ENCODE measurements at regions not wholly inside any gene's neighbourhood (a gene's known extent, or its start where the extent isn't known, plus 50 kb on each side); places are given as distances from the start of the nearest gene placed in this dataset.

- Histone ChIP-seq H3K4me3 (no peak overlapping the region), H3K36me3 (no peaks in the 10 kb centered on the region), H3K9me3 (no peaks in the 10 kb centered on the region), H3K27me3 (no peaks in the 10 kb centered on the region), H3K4me1 (no peaks in the 10 kb centered on the region), H3K27ac (no peak overlapping the region)
- no peak for DNase-seq
- intact Hi-C loops (cut with DNase I), result no loop called here
- 86 to 89% methylated on average over 2 of the region's 2 CpGs for WGBS, 2 donors
- no peak for TF ChIP-seq CTCF (IDR thresholded peaks at IDR 0.05)
- no peak for TF ChIP-seq POLR2A (IDR thresholded peaks at IDR 0.05)
These were observed 715.2 kb upstream of the MARCKS start for GRCh38 chr6:113141901-113142300.

- intact Hi-C loops (cut with DNase I), result no loop called here
- Histone ChIP-seq H3K36me3 (no peaks in the 10 kb centered on the region), H3K27ac (no peak overlapping the region), H3K9me3 (no peaks in the 10 kb centered on the region), H3K4me1 (no peaks in the 10 kb centered on the region), H3K4me3 (no peak overlapping the region), H3K27me3 (no peaks in the 10 kb centered on the region)
- DNase-seq, result no peak
- TF ChIP-seq POLR2A (IDR thresholded peaks at IDR 0.05) (no peak), CTCF (IDR thresholded peaks at IDR 0.05) (no peak)
- 81 to 83% methylated on average over 5 of the region's 5 CpGs for WGBS, 2 donors
These were observed 714.4 kb upstream of the MARCKS start for GRCh38 chr6:113142671-113143174.

GRCh38 chr6:113143206-113143605 is 713.9 kb upstream of the MARCKS start:
- Histone ChIP-seq H3K36me3 (no peaks in the 10 kb centered on the region), H3K4me3 (no peak overlapping the region), H3K9me3 (no peaks in the 10 kb centered on the region), H3K27ac (no peak overlapping the region), H3K27me3 (no peaks in the 10 kb centered on the region), H3K4me1 (no peaks in the 10 kb centered on the region)
- WGBS, 2 donors, result 98% methylated on average over 3 of the region's 3 CpGs
- no peak for DNase-seq
- intact Hi-C loops (cut with DNase I), result no loop called here
- TF ChIP-seq CTCF (IDR thresholded peaks at IDR 0.05), result no peak
- no peak for TF ChIP-seq POLR2A (IDR thresholded peaks at IDR 0.05)

- no peak for TF ChIP-seq POLR2A (IDR thresholded peaks at IDR 0.05)
- TF ChIP-seq CTCF (IDR thresholded peaks at IDR 0.05), result no peak
- DNase-seq, result no peak
- Histone ChIP-seq H3K4me1 (no peaks in the 10 kb centered on the region), H3K4me3 (no peak overlapping the region), H3K27me3 (no peaks in the 10 kb centered on the region), H3K36me3 (no peaks in the 10 kb centered on the region), H3K9me3 (no peaks in the 10 kb centered on the region), H3K27ac (no peak overlapping the region)
- 59 to 66% methylated on average over 3 of the region's 3 CpGs for WGBS, 2 donors
- intact Hi-C loops (cut with DNase I), result no loop called here
These were observed 713.0 kb upstream of the MARCKS start for GRCh38 chr6:113144117-113144516.

- no peak overlapping the region for H3K4me3 ChIP-seq
- no peak for TF ChIP-seq POLR2A (IDR thresholded peaks at IDR 0.05)
- no peak for TF ChIP-seq CTCF (IDR thresholded peaks at IDR 0.05)
- 85 to 88% methylated on average over 1 of the region's 1 CpG for WGBS, 2 donors
- H3K36me3 ChIP-seq, result no peaks in the 10 kb centered on the region
- no peaks in the 10 kb centered on the region for H3K4me1 ChIP-seq
- DNase-seq, result no peak
- peaks cover 0 to 5% (median 0%) of the 10 kb centered on the region in 3 donors for H3K9me3 ChIP-seq
- no peak overlapping the region for H3K27ac ChIP-seq
- intact Hi-C loops (cut with DNase I), result no loop called here
- no peaks in the 10 kb centered on the region for H3K27me3 ChIP-seq
These were observed 710.3 kb upstream of the MARCKS start for GRCh38 chr6:113146878-113147277.

Data from esophagus squamous epithelium (tissue), 5 donors.